ENCODE measurements at regions not wholly inside any gene's neighbourhood (a gene's known extent, or its start where the extent isn't known, plus 50 kb on each side); places are given as distances from the start of the nearest gene placed in this dataset.

- no peaks in the 10 kb centered on the region for H3K9me1 ChIP-seq (ENCODE audit: control insufficient read depth, insufficient read depth, low read length)
- FAIRE-seq (no peak), ATAC-seq (no peak), DNase-seq (ENCODE audit: extremely low read depth in 1 of 4, low spot score in 3 of 4) (no peak)
- no peak overlapping the region for H3K27ac ChIP-seq (ENCODE audit: extremely low read depth, low read depth, low read length)
- TF ChIP-seq MXI1 (IDR thresholded peaks at IDR 0.05; ENCODE audit: low read depth, low read length): no peak
- TF ChIP-seq POLR3A (IDR thresholded peaks at IDR 0.05; ENCODE audit: borderline replicate concordance, extremely low read depth, insufficient read depth, insufficient read length): no peak
- no peak for TF ChIP-seq NCOA6 (IDR thresholded peaks at IDR 0.05)
- no peak for TF ChIP-seq ILF3 (IDR thresholded peaks at IDR 0.05; ENCODE audit: borderline replicate concordance)
- no peak for TF ChIP-seq RBM34 (IDR thresholded peaks at IDR 0.05; ENCODE audit: borderline replicate concordance, insufficient read depth, low read length)
- TF ChIP-seq SIN3B (IDR thresholded peaks at IDR 0.05; ENCODE audit: low read depth): no peak
- no peak for TF ChIP-seq RCOR1 (IDR thresholded peaks at IDR 0.05; ENCODE audit: borderline replicate concordance in 1 of 2, low read depth in 2 of 2, low read length in 2 of 2)
- TF ChIP-seq ZNF76 (CRISPR knock-in tag; IDR thresholded peaks at IDR 0.05; ENCODE audit: borderline replicate concordance): no peak
- TF ChIP-seq ZSCAN32 (CRISPR knock-in tag; IDR thresholded peaks at IDR 0.05): no peak
- TF ChIP-seq, protein P1, sequence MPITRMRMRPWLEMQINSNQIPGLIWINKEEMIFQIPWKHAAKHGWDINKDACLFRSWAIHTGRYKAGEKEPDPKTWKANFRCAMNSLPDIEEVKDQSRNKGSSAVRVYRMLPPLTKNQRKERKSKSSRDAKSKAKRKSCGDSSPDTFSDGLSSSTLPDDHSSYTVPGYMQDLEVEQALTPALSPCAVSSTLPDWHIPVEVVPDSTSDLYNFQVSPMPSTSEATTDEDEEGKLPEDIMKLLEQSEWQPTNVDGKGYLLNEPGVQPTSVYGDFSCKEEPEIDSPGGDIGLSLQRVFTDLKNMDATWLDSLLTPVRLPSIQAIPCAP (CRISPR knock-in tag; IDR thresholded peaks at IDR 0.05; ENCODE audit: borderline replicate concordance): no peak
- no peak for TF ChIP-seq CREBBP (IDR thresholded peaks at IDR 0.05; ENCODE audit: low read depth, low read length)
- no peaks in the 10 kb centered on the region for H3K4me1 ChIP-seq (replicated peaks in 1 of 2; ENCODE audit: control insufficient read depth in 2 of 2, insufficient read depth in 2 of 2, low read length in 2 of 2)
- no peaks in the 10 kb centered on the region for H3K27me3 ChIP-seq (ENCODE audit: control insufficient read depth in 2 of 2, insufficient read depth in 2 of 2, low read length in 2 of 2)
- no TSS peak for BruUV-seq (replicated peaks)
- H2AFZ ChIP-seq (ENCODE audit: low read depth, low read length): no peak overlapping the region
- H3K4me3 ChIP-seq: no peak overlapping the region
- no peaks in the 10 kb centered on the region for H4K20me1 ChIP-seq (replicated peaks; ENCODE audit: control insufficient read depth, insufficient read depth, low read length)
- no peaks in the 10 kb centered on the region for H3K9me3 ChIP-seq (replicated peaks; ENCODE audit: control insufficient read depth, insufficient read depth, low read depth, low read length)
- no peaks in the 10 kb centered on the region for H3K79me2 ChIP-seq (ENCODE audit: control insufficient read depth, insufficient read depth, low read length)
- in situ Hi-C loops (cut with MboI) (no loop called here), intact Hi-C loops (cut with micrococcal nuclease) (no loop called here)
- POLR2A ChIA-PET: no interaction called here
- H3K9ac ChIP-seq (ENCODE audit: insufficient read depth in 1 of 2, low read depth in 2 of 2, low read length in 2 of 2): no peak overlapping the region
- no peaks in the 10 kb centered on the region for H3K36me3 ChIP-seq (ENCODE audit: control insufficient read depth, insufficient read depth, low read length)
- H3K4me2 ChIP-seq (ENCODE audit: insufficient read depth, low read length): no peak overlapping the region
- CTCF ChIA-PET (ENCODE audit: low intra/inter-chr PET ratio): no interaction called here
Measured at GRCh38 chr1:186762653-186763052, 66.1 kb upstream of the PLA2G4A start.

Data from K562 (cell line).